Astrocyte (in vitro differentiated cells and primary cell): ENCODE measurements at regions not wholly inside any gene's neighbourhood (a gene's known extent, or its start where the extent isn't known, plus 50 kb on each side); places are given as distances from the start of the nearest gene placed in this dataset.
"Not testable (repeated sequence)": the region's sequence is repeated elsewhere in the genome, so short reads cannot be mapped to it uniquely, and the experiment has no call there.

Experiments
- EZH2 ChIP-seq: IDR thresholded peaks from 2 replicates; pipeline ENCODE4 v1.6.1; 2012; ENCODE audit warnings: mild to moderate bottlenecking, low read length, inconsistent platforms; ENCODE audit not compliant: insufficient read depth
- TF ChIP-seq, protein P1 (sequence below): IDR thresholded peaks from 2 replicates; pipeline ENCODE4 v1.5.1; 2011; ENCODE audit warnings: low read depth, mild to moderate bottlenecking, inconsistent platforms, low read length, moderate library complexity; ENCODE audit not compliant: insufficient read depth

DNA sequence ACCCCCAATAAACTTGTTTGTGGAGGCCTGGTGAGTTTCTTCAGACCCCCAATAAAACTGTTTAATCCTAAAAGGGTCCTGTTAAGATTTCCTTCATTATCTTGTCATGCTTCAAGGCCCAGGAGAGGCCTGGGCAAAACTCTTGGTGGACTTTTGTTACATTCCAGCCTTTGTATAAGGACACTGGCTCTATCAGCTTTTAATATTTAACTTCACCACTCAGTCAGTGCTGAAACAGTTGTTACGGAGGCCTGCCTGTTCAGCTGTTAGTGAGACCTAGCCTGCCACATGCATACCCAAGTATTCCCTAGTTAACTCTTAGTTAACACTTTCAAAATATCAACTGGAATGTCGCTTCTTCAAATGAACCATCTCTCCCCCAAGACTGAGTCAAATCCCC, 158.8 kb upstream of the STS start:
- TF ChIP-seq, protein P1, sequence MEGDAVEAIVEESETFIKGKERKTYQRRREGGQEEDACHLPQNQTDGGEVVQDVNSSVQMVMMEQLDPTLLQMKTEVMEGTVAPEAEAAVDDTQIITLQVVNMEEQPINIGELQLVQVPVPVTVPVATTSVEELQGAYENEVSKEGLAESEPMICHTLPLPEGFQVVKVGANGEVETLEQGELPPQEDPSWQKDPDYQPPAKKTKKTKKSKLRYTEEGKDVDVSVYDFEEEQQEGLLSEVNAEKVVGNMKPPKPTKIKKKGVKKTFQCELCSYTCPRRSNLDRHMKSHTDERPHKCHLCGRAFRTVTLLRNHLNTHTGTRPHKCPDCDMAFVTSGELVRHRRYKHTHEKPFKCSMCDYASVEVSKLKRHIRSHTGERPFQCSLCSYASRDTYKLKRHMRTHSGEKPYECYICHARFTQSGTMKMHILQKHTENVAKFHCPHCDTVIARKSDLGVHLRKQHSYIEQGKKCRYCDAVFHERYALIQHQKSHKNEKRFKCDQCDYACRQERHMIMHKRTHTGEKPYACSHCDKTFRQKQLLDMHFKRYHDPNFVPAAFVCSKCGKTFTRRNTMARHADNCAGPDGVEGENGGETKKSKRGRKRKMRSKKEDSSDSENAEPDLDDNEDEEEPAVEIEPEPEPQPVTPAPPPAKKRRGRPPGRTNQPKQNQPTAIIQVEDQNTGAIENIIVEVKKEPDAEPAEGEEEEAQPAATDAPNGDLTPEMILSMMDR: not testable (repeated sequence)
- not testable (repeated sequence) for TF ChIP-seq EZH2
